ENCODE measurements at regions not wholly inside any gene's neighbourhood (a gene's known extent, or its start where the extent isn't known, plus 50 kb on each side); places are given as distances from the start of the nearest gene placed in this dataset.
"Not testable (repeated sequence)": the region's sequence is repeated elsewhere in the genome, so short reads cannot be mapped to it uniquely, and the experiment has no call there.

GRCh38 chr2:111559301-111559700 is 324.7 kb downstream of the ANAPC1 start:
- H3K36me3 ChIP-seq, DNase-seq, H3K27me3 ChIP-seq, H3K9me3 ChIP-seq, H3K27ac ChIP-seq, H3K4me3 ChIP-seq, H3K4me1 ChIP-seq: not testable (repeated sequence)

GRCh38 chr2:111559814-111560213 is 324.2 kb downstream of the ANAPC1 start:
- H3K36me3 ChIP-seq, H3K9me3 ChIP-seq, H3K4me3 ChIP-seq, DNase-seq, H3K27me3 ChIP-seq, H3K27ac ChIP-seq, H3K4me1 ChIP-seq: not testable (repeated sequence)

GRCh38 chr2:111566068-111566467 is 317.9 kb downstream of the ANAPC1 start:
- not testable (repeated sequence) for H3K27ac ChIP-seq, H3K4me3 ChIP-seq, H3K36me3 ChIP-seq, H3K27me3 ChIP-seq, H3K4me1 ChIP-seq, DNase-seq, H3K9me3 ChIP-seq

GRCh38 chr2:111567233-111567632 is 316.8 kb downstream of the ANAPC1 start:
- not testable (repeated sequence) for H3K9me3 ChIP-seq

GRCh38 chr2:111569356-111570199 is 314.4 kb downstream of the ANAPC1 start:
- DNase-seq, H3K9me3 ChIP-seq, H3K4me3 ChIP-seq, H3K4me1 ChIP-seq, H3K27me3 ChIP-seq, H3K27ac ChIP-seq, H3K36me3 ChIP-seq: not testable (repeated sequence)

More at GRCh38 chr2:111567233-111567632, 316.8 kb downstream of the ANAPC1 start:
- not testable (repeated sequence) for H3K27ac ChIP-seq, H3K36me3 ChIP-seq, H3K4me3 ChIP-seq, H3K4me1 ChIP-seq, H3K27me3 ChIP-seq, DNase-seq

GRCh38 chr2:111570300-111571114 is 313.5 kb downstream of the ANAPC1 start:
- H3K4me1 ChIP-seq, DNase-seq, H3K27me3 ChIP-seq, H3K27ac ChIP-seq, H3K36me3 ChIP-seq, H3K4me3 ChIP-seq, H3K9me3 ChIP-seq: not testable (repeated sequence)

- H3K4me1 ChIP-seq, H3K4me3 ChIP-seq, H3K36me3 ChIP-seq, H3K27me3 ChIP-seq, DNase-seq, H3K27ac ChIP-seq, H3K9me3 ChIP-seq: not testable (repeated sequence)
Measured at GRCh38 chr2:111574803-111575202, 309.2 kb downstream of the ANAPC1 start.

GRCh38 chr2:111577154-111577885 is 306.7 kb downstream of the ANAPC1 start:
- not testable (repeated sequence) for H3K4me3 ChIP-seq, H3K27me3 ChIP-seq, H3K9me3 ChIP-seq, DNase-seq, H3K27ac ChIP-seq, H3K4me1 ChIP-seq, H3K36me3 ChIP-seq

- not testable (repeated sequence) for H3K4me1 ChIP-seq, H3K27ac ChIP-seq, H3K27me3 ChIP-seq, H3K36me3 ChIP-seq, H3K9me3 ChIP-seq, DNase-seq, H3K4me3 ChIP-seq
Measured at GRCh38 chr2:111579500-111580134, 304.4 kb downstream of the ANAPC1 start.

- H3K36me3 ChIP-seq, H3K4me1 ChIP-seq, H3K4me3 ChIP-seq, H3K27ac ChIP-seq, H3K27me3 ChIP-seq, H3K9me3 ChIP-seq, DNase-seq: not testable (repeated sequence)
Measured at GRCh38 chr2:111580616-111581015, 303.4 kb downstream of the ANAPC1 start.

- H3K9me3 ChIP-seq, H3K4me1 ChIP-seq, H3K27me3 ChIP-seq, DNase-seq, H3K27ac ChIP-seq, H3K36me3 ChIP-seq, H3K4me3 ChIP-seq: not testable (repeated sequence)
Measured at GRCh38 chr2:111582090-111582489, 301.9 kb downstream of the ANAPC1 start.

- not testable (repeated sequence) for H3K36me3 ChIP-seq, H3K4me3 ChIP-seq, H3K9me3 ChIP-seq, H3K4me1 ChIP-seq, H3K27me3 ChIP-seq, DNase-seq, H3K27ac ChIP-seq
Measured at GRCh38 chr2:111583480-111583879, 300.5 kb downstream of the ANAPC1 start.

- not testable (repeated sequence) for H3K36me3 ChIP-seq, H3K27ac ChIP-seq, H3K4me3 ChIP-seq, H3K4me1 ChIP-seq, H3K9me3 ChIP-seq, DNase-seq, H3K27me3 ChIP-seq
Measured at GRCh38 chr2:111584540-111584939, 299.5 kb downstream of the ANAPC1 start.

GRCh38 chr2:111584950-111585349 is 299.0 kb downstream of the ANAPC1 start:
- not testable (repeated sequence) for DNase-seq, H3K36me3 ChIP-seq, H3K4me1 ChIP-seq, H3K27me3 ChIP-seq, H3K27ac ChIP-seq, H3K9me3 ChIP-seq, H3K4me3 ChIP-seq

All from Peyer's patch (tissue), 4 donors.